OCI-LY7 (cell line): ENCODE measurements at regions not wholly inside any gene's neighbourhood (a gene's known extent, or its start where the extent isn't known, plus 50 kb on each side); places are given as distances from the start of the nearest gene placed in this dataset.

Experiments
- BruUV-seq: library from RNA; stranded (reverse); fragments of 400-500 nt; replicated peaks from 2 replicates; lab custom pipeline; 2021; lab: Mats Ljungman, UMichigan
- CTCF ChIA-PET: fragments of 300-600 bp; sonication (Branson Sonifier 250); formaldehyde crosslinking; loops from one replicate; lab custom pipeline; 2022; ENCODE audit warnings: antibody characterized with exemption; ENCODE audit not compliant: unreplicated experiment; lab: Charles Lee
- POLR2A ChIA-PET: fragments of 300-600 bp; sonication (Branson Sonifier 250); formaldehyde crosslinking; loops from one replicate; lab custom pipeline; 2022; ENCODE audit warnings: antibody characterized with exemption; lab: Charles Lee
- DNase-seq: peaks from one replicate; pipeline ENCODE4 v3.0.0-alpha.2; 2015; ENCODE audit warnings: low spot score
- H2AFZ ChIP-seq: fragments of 200-600 bp; sonication (generic), shearing (Covaris generic); 2 replicates; pipeline ENCODE4 v1.6.1; 2014; ENCODE audit warnings: mild to moderate bottlenecking, antibody characterized with exemption, low read length, moderate library complexity
- H3K27ac ChIP-seq: fragments of 200-600 bp; sonication (generic); 2 replicates; pipeline ENCODE4 v1.5.1; 2014; ENCODE audit warnings: mixed run types, low read depth, mild to moderate bottlenecking, moderate library complexity, low read length, inconsistent platforms; ENCODE audit not compliant: poor library complexity, severe bottlenecking
- H3K36me3 ChIP-seq: fragments of 200-600 bp; sonication (generic); 2 replicates; pipeline ENCODE4 v1.6.1; 2014; ENCODE audit warnings: mild to moderate bottlenecking, antibody characterized with exemption, low read length, moderate library complexity, mixed read lengths; ENCODE audit not compliant: insufficient read depth
- H3K4me1 ChIP-seq: fragments of 200-600 bp; sonication (generic); 2 replicates; pipeline ENCODE4 v1.5.1; 2014; ENCODE audit warnings: mild to moderate bottlenecking, low read length; ENCODE audit not compliant: insufficient read depth, poor library complexity, severe bottlenecking
- H3K4me2 ChIP-seq: fragments of 200-600 bp; sonication (generic); 2 replicates; pipeline ENCODE4 v1.6.1; 2014; ENCODE audit warnings: mild to moderate bottlenecking, low read length
- H3K4me3 ChIP-seq: fragments of 200-600 bp; sonication (generic); 2 replicates; pipeline ENCODE4 v1.5.1; 2014; ENCODE audit warnings: mild to moderate bottlenecking, low read depth, low read length; ENCODE audit not compliant: poor library complexity, severe bottlenecking
- H3K79me2 ChIP-seq: fragments of 200-600 bp; sonication (generic); 2 replicates; pipeline ENCODE4 v1.6.1; 2016; ENCODE audit warnings: low read depth, mild to moderate bottlenecking, low read length, moderate library complexity, mixed read lengths; ENCODE audit not compliant: insufficient read depth
- H3K9me2 ChIP-seq: fragments of 200-600 bp; sonication (generic); 2 replicates; pipeline ENCODE4 v1.6.1; 2016; ENCODE audit warnings: mild to moderate bottlenecking, low read length, mixed read lengths; ENCODE audit not compliant: insufficient read depth
- H3K9me3 ChIP-seq: fragments of 200-600 bp; sonication (generic); 2 replicates; pipeline ENCODE4 v1.6.1; 2014; ENCODE audit warnings: mild to moderate bottlenecking, mixed run types, low read length, mixed read lengths
- H4K20me1 ChIP-seq: fragments of 200-600 bp; sonication (generic); 2 replicates; pipeline ENCODE4 v1.6.1; 2014; ENCODE audit warnings: mild to moderate bottlenecking, antibody characterized with exemption, low read length, moderate library complexity, mixed read lengths; ENCODE audit not compliant: insufficient read depth
- CTCF ChIP-seq: fragments of 200-600 bp; sonication (generic); conservative IDR thresholded peaks from 2 replicates; pipeline ENCODE4 v1.5.1; 2014; ENCODE audit warnings: mild to moderate bottlenecking, antibody characterized with exemption, low read length, moderate library complexity, mixed read lengths
- EZH2phosphoT487 ChIP-seq: fragments of 200-600 bp; sonication (generic); IDR thresholded peaks from 2 replicates; pipeline ENCODE4 v1.6.1; 2018; ENCODE audit warnings: low read depth, borderline replicate concordance, mild to moderate bottlenecking, mixed run types, antibody characterized with exemption, low read length, moderate library complexity, mixed read lengths
- intact Hi-C: fragments of 100-400 bp; cut with micrococcal nuclease; formaldehyde crosslinking; loops from one replicate; pipeline ENCODE4 v1.10.0; 2022; ENCODE audit not compliant: unreplicated experiment

- Histone ChIP-seq H3K4me2 (no peak overlapping the region), H3K9me3 (no peaks in the 10 kb centered on the region), H3K9me2 (no peaks in the 10 kb centered on the region), H3K4me1 (no peaks in the 10 kb centered on the region), H3K79me2 (no peaks in the 10 kb centered on the region), H2AFZ (no peak overlapping the region), H3K4me3 (no peak overlapping the region), H3K27ac (no peak overlapping the region), H3K36me3 (no peaks in the 10 kb centered on the region), H4K20me1 (no peaks in the 10 kb centered on the region)
- POLR2A ChIA-PET: interaction anchor here (0.6 to 1.0 kb wide), 2 partner anchors 16 to 23 kb away, joined by 3 read pairs; no protein-coding TSS in a partner anchor
- no peak for DNase-seq
- CTCF ChIA-PET: no interaction called here
- intact Hi-C loops: no loop called here
- TF ChIP-seq EZH2phosphoT487 (no peak), CTCF (no peak)
- no TSS peak for BruUV-seq
Measured at GRCh38 chr10:28774051-28774995, 97.0 kb downstream of the BAMBI start.

GRCh38 chr10:28775773-28776172 lies 98.5 kb downstream of the BAMBI start:
- Histone ChIP-seq H3K27ac (no peak overlapping the region), H3K4me2 (no peak overlapping the region), H4K20me1 (no peaks in the 10 kb centered on the region), H3K9me2 (no peaks in the 10 kb centered on the region), H3K79me2 (no peaks in the 10 kb centered on the region), H3K4me1 (no peaks in the 10 kb centered on the region), H3K9me3 (no peaks in the 10 kb centered on the region), H3K36me3 (no peaks in the 10 kb centered on the region), H3K4me3 (no peak overlapping the region), H2AFZ (no peak overlapping the region)
- CTCF ChIA-PET: no interaction called here
- TF ChIP-seq EZH2phosphoT487: no peak
- no peak for TF ChIP-seq CTCF
- no peak for DNase-seq
- BruUV-seq: no TSS peak
- POLR2A ChIA-PET: interaction anchor here (1.0 kb wide), 1 partner anchor 15 kb away, joined by 3 read pairs; no protein-coding TSS in a partner anchor
- intact Hi-C loops: no loop called here

- intact Hi-C loops: no loop called here
- Histone ChIP-seq H3K79me2 (no peaks in the 10 kb centered on the region), H3K4me2 (no peak overlapping the region), H3K36me3 (no peaks in the 10 kb centered on the region), H3K4me3 (no peak overlapping the region), H4K20me1 (no peaks in the 10 kb centered on the region), H3K27ac (no peak overlapping the region), H3K9me3 (no peaks in the 10 kb centered on the region), H3K4me1 (no peaks in the 10 kb centered on the region), H3K9me2 (no peaks in the 10 kb centered on the region), H2AFZ (no peak overlapping the region)
- BruUV-seq: no TSS peak
- CTCF ChIA-PET: no interaction called here
- DNase-seq: no peak
- TF ChIP-seq CTCF: no peak
- TF ChIP-seq EZH2phosphoT487: no peak
- POLR2A ChIA-PET: no interaction called here
Measured at GRCh38 chr10:28776519-28776918, 99.2 kb downstream of the BAMBI start.
